ENCODE measurements at regions not wholly inside any gene's neighbourhood (a gene's known extent, or its start where the extent isn't known, plus 50 kb on each side); places are given as distances from the start of the nearest gene placed in this dataset.

DNA sequence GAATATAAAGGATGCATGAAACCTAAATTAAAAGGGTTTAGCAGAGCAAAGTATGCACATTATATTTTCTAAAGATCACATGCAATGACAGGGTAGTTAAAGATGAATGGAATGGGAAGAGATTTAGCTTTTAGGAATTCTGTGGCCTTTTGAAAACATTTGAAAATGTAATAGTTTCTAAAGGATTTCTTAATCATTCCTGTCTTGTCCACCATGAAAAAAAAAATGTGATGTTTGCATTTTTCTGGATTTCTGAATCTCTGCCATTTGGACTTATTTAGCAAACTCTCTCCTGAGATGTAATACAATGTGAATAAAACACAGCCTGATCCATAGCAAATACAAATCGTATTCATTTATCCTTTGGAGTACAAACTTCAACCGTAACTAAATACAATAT is 126.6 kb upstream of the RAB11FIP2 start:
- DNase-seq, result no peak

DNA sequence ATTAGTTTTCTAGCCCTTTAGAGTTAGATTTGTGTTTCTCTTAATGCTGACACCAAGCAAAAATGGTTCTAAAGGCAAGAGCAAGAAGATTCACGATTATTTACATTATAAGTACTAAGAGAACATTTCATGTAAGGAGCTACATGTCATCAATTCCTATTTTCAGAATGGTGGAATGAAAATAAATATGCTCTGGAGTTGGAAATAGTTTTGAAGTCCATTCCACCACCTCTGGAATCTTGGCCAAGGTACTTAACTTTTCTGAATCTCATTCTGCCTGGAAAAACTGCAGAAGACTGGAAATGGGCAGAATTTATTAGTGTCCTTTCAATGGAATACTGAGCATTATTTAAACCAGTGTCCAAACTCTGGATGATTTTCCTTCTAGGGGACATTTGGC is 125.1 kb upstream of the RAB11FIP2 start:
- DNase-seq, result no peak

DNA sequence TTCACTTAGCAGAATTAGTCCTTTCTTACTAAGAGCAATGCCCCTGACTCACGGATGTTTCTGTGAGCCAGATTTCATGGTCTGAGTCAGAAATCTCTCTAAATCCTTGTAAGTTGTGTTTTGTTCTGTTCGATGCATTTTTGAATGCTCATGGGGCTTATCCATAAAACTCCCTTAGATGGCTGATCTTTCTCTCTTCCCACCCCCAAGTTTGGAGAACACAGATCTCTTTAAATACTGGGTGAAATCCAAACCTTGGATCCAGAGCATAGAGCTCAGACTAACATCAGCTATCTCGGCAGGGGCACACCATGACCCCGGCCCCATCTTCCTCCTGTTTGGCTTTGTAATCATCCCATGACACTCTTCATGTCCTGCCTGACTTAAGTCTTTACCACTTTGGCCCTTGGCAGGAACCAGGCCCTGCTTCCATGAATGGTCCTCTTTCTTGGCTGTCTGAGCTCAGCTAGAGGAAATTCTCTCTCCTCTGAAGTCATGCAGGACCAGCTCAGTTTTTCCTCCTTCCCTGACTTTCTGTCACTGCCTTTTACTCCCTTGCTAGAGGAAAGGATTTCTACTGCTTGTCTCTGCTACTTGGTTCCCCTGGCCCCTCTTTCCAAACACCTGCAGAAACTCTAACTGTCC is 120.4 kb upstream of the RAB11FIP2 start:
- no peak for DNase-seq

DNA sequence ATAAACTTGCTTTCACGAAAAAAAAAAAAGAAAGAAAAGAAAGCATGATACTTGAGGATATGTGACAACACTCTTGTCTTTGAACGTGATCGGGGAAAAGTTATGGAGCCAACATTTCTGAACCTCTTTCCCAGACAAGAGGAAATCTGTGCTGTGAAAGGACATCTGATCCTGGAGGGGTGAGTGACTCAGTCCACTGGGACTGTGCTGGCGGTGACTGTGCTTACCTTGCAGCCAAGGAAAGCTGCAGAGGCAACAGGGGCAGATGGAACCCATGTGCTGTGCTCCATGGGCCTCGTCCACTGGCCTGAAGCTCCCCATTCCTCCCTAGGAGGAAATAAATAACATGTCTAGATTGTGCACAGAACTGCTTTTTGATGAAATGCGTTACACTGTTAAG is 116.5 kb upstream of the RAB11FIP2 start:
- DNase-seq, result no peak

DNA sequence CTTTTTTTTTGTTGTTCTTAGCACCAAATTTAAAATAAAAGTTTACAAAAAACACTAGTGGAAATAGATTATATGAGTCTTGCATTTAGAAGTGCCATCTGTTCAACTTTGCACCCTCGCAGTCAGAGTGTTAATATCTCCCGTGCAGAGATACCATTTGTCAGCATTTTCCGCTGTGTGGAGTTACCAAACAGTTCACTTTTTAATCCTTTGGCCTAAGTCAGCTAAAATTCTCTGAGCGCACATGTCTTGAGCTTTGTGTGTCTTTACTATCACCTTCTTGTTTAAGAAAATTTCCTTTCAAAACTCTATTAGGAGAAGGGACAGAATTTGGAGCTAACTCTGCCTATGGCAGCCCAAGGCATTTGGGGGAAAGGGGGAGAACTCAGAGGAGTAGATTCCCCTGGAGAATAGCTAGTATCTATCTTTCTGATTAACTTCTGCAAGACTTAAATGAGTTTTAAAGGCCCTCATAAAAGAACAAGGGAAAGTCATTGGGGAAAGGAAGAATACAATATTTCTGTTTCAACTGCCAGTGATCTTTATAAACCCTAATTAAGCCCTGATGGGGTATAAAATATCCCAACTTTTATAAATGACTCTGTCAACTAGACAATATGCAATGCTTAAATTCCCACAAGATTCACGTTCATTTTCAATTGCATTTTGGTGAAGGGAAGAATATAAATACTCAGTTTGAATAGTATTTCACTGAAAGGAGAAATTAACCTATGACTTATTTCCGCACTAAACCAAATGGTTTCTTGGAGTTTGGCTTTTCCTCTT is 114.9 kb upstream of the RAB11FIP2 start:
- DNase-seq, result no peak

DNA sequence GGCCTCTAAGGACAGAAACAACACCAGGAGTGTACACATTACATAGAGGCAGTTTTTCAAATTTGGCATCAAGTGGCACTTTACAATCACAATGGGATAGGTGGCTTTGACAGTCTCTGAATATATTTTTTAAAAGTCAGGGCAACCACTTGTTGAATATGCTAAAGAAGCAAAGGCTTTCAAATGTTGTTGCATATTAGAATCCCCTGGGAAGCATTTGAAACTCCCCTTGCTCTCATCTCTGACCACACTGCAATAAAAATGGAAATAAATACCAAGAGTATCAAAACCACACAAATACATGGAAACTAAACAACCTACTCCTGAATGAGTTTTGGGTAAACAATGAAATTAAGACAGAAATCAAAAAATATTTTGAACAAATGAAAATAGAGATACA is 106.5 kb upstream of the RAB11FIP2 start:
- DNase-seq, result no peak

DNA sequence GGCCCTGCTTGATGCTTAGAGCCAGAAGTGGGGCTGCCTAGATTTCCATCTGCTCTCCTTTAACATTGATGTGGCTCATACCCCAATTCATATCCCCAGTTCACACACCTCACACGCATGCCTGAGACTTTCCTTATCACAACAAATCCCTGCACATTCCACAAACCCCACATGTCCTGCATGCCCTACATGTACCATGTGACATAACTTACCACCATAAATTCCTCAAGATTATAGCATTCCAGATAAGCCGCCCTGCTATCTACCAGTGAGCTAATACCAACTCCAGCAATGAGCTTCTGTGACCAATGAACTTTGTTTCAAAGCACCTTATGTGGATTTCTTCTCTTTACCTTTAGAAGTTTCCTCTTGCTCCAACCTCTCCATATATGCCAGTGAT is 104.7 kb upstream of the RAB11FIP2 start:
- DNase-seq, result no peak

DNA sequence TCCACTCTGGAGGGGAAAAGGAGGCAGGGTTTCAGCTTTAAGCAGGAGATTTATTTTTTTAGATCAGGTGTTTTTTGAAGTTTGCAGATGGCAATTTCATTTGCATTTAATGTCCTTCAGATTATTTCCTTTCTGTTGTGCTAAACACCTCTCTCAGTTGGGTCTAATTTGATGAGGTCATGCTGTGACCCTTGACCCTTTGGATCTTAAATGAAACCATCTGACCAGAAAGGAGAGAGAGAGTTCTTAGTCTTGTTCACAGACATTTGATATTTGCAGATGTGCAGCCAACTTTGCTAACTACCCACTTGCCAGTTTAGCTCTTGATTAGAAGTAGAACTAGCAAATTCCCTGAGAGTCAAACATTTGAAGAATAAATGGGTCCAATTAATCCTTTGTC is 101.5 kb upstream of the RAB11FIP2 start:
- no peak for DNase-seq

DNA sequence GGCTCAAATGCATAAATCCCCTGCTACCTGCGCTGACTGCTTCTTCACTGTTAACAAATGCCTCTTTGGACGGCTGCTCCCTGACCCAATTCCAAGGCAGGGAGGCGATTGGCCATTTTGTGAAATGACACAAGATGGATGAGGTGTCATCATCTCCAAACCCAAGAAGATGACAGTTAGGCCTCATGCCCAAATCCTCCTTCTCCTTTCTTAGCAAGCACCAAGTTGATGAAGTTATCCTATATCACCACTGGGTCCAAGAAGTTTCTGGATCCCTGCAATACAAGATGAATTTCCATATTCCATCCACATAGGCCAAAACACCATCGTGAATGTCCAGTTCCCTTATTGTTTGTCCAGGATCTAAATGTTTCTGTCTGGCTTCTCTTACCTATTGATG is 98.5 kb upstream of the RAB11FIP2 start:
- no peak for DNase-seq

DNA sequence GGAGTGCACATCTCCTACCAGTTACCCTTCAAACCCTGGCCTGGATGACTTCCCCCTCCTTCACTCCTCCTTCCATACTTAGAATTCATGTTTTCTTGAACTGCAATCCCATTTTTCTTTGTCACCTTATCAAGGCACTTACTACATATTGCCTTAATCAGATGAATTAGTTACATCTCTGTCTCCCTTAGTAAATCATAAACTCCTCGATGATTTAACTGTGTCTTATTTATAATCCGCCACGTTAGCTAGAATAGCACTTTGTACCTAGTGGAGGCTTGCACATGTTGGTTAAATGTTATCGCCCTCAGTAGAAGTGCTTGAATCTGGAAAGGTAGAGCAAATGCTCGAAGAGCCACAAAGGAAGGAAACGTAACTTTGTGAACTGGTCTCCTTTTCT is 94.7 kb upstream of the RAB11FIP2 start:
- no peak for DNase-seq

DNA sequence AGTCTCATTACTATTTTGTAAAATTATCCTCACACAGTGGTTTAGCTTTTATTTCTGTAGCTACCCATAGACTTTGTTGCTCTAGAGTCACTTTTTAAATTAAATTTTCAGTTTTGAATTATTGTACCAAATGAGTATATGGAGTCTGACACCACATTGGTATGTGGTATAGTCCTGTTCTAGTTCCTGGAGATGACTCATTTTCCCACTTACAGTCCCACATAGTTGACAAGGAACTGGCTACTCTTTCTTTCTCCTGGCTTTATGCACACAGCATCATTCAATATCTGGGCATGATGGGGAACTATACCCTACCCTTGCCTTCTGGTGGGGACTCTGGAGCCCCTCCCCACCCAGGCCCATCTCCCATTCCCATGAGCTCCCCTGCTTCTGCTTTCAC is 92.6 kb upstream of the RAB11FIP2 start:
- DNase-seq, result no peak

DNA sequence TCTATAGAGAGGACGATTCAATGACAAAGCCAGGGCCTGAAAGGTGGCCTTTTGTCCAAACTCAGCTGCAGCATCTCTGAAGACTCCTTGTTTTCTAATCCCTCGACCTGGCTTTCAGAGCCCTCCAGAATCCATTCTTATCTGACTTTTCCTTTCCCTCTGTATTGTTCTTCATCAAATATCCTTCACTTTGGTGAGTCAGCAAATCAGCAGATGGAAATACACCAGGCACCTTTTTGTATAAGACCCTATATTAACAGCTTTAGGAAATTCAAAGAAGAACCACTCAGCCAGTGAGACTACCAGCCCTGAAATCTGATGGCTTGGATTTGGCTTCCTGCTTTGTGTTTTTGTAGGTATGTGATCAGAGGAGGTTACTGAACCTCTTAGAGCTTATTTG is 81.9 kb upstream of the RAB11FIP2 start:
- DNase-seq, result no peak

DNA sequence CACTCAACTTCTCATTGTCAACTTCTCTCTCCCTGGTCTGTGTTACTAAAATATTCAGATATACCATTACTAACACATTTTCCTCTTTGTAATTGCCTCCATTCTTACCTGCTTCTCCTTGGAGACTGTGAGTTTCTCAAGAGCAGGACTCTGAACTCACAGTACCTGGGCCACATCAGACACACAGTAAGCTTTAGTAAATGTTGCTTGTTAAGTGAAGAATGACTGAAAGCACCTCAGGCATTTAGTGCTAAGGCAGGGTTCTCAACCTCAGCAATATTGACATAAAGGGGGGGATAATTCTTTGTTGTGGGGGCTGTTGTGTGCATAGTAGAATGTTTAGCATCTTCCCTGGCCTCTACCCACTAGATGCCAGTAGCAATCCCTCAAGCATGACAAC is 72.0 kb upstream of the RAB11FIP2 start:
- no peak for DNase-seq

DNA sequence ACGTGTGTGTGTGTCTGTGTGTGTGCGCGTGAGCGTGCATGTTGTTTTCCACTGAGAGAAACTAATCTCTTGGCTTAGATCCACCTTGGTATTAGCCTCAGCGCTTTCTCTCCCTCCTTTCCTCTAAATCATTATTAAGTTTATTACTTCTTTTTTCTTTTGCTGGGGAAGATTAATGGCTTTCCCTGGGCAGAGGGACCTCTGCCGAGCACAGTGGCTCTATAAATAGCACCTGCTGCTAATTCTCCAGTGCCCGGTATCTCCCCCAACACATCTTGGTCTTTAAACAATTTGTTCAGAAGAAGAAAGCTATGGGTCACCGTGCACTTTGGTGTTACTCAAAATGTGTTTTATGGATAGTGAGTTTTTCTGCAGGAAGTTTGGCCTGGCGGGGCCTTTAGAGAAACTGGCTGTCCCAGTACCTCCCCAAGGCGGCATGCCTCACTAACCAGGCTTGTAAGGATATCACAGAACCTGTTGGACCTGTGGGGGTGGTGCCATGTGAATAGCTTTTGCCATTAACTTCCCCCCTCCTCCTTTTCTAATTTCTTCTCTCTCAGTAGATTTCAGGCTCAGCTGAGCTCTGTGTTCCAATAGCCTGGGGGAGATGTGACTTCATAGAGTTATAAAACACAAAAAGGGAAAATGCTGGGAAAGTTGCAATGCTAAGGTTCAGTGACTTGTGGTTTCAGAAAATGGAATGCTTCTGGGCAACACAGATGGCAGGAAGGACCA is 70.1 kb upstream of the RAB11FIP2 start:
- no peak for DNase-seq

DNA sequence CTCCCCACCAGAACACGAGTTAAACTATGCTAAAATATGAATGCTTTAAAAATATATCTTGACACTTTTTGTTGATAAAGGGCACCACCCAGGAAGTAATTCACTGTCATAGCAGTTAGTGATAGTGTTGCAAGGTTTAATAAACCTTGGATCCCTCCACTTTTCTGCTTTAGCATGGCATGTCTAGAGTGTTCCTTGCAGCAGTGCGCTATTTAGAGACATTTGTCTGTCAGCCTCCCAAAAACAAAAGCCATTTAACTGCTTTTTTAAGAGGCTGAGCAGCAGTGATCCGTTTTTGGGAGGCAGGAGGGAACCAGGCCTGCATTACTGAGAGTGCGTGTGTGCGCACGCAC is 69.6 kb upstream of the RAB11FIP2 start:
- no peak for DNase-seq

DNA sequence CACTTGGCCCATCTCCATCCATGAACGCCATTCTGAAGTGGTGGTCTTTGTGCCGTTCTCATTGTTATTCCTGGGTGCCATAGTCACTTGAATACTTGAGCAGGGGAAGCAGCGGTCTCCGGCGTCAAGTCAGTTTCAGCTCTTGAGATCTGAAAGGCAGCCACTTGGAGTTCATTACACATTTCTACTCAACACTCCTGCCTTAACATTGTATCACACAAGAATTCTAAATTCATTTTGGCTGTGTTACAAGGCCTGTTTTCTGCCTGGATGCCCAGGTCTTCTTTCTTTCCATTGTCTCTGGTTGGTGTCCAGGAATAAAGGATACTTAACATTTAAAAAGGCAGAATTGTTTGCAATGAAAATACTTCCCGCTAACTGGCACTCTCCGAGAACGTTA is 69.0 kb upstream of the RAB11FIP2 start:
- DNase-seq, result peak; percentile 4

DNA sequence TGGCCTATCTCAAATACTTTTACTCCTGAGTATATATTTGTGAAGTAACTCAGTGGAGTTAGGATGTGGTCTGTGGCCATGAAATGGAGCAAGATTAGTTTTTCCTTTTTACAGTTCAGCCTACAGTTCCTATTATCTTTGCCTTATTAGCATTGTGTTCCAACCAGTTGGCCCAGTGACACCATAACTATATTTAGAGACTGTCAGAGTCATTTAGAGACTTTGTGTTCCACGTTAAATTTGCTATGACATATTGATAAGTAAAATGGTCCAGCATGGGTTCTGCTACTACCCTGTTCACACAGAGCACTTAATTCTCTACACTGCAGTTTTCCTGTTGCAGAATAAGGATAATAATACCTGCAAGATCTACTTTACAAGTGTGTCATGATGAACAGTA is 68.3 kb upstream of the RAB11FIP2 start:
- no peak for DNase-seq

DNA sequence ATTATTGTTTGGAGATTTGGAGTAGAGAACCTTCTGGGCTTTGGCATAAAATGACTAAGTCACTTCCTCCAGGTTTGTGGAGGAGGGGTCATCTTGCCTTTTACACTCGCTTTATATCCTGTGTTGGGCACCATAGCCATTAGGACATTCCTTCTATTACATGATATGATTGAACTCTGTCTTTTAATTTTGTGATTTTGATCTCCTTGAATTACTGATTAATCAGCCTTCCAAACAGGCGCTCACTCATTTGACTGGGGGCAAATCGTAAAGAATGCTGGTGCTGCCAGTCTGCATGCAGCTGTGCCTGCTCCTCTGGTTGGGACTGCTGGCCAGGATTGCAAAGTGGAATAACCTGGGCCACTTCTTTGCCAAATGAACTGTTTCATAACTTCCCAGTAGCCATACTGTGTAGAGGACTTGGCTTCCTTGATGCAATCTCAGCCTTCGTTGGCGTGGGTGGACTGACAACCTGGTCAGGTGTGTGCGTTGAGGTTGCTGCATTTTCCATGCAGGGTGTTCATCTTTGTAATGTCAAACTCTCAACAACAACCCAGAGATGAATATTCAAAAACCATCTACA is 65.9 kb upstream of the RAB11FIP2 start:
- no peak for DNase-seq

DNA sequence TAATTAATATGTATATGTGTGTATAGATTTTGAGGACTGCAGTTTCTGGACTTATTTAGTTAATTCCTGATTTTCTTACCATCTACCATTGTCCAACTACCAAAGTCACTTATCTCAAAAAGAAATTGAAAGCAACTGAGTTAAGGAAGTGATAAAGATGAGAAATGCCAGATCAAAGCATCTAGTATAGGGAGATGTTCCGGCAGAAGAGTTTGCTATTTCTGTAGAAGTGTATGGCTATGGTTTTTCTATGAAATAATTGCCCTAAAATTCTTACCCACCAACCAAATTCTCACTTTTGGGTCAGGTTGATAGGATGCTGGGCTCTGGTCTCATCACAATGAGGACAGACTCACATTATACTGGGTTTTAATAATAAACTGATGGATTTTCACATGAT is 64.0 kb upstream of the RAB11FIP2 start:
- DNase-seq, result no peak

DNA sequence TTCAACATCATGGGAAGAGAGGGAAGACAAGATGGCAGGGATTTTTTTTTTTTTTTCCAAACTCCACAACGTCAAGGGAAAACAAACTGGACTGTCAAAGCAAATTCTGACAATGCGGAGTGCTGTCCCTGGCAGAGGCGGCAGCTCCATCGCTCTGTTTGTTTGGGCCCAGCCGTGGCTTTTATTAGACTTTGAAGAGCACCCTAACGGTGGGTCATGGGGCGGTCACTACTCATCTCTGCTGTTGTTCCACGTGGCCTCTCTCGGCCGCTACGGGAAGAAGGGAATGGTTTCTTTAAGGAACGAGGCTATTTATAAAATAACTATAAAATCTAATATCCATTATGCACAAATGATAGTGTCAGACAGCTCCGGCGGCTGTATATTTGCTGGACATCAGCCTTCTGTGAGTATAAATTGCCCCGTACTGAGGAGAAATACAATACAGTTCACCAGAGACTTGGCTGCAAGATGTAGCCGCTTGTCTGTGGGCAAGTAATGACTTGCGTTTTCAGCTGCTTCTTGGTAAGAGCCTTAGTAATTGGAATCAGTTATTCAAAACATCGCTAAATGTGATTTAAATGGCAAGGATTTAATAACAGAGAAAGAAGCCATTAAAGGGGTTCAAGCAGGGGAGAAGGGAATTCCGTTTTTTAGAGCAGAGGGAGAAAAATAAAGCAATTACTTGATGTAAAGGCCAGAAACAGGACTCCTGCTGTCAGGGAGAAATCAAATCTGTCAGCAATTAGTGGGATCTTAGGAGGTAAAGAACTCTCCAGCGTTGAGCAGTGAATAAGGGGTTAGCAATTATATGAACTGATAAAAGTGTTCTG is 61.7 kb upstream of the RAB11FIP2 start:
- DNase-seq, result peak; percentile 7

DNA sequence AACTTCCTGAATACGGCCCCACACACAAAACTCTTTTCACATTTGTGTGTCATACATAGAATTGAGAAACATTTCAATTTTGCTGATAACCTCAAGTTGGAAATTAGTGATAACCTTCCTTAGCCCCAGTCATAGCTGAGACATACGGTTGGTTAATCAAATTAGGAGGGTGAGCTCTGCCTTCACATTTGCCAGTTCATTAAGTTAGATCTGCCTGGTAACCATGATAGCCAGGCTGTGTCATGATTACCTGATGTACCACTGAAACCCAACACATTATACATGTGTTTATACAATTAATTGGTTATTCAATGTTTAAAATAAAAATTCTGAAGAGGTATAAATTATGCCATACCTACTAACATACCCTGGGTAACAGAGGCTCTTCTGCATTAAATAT is 60.8 kb upstream of the RAB11FIP2 start:
- DNase-seq, result no peak

DNA sequence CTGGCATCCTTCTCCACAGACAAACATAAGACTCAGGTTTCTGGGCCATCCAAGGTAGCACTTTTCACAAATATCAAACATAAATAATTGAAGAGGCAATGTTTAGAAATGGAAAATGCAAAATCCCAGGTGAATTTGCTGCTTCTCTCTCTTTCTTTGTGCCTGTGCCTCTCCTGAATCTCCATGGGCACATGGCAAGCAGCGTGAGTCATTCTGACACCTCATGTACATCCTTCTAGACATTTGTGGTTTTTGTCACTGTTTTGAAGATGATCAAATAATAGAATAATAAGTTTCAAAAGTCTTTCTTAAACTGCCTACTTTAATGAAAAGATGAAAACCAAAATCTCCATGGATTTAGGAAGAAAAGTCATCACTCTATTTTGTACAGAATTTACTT is 60.3 kb upstream of the RAB11FIP2 start:
- DNase-seq, result no peak

DNA sequence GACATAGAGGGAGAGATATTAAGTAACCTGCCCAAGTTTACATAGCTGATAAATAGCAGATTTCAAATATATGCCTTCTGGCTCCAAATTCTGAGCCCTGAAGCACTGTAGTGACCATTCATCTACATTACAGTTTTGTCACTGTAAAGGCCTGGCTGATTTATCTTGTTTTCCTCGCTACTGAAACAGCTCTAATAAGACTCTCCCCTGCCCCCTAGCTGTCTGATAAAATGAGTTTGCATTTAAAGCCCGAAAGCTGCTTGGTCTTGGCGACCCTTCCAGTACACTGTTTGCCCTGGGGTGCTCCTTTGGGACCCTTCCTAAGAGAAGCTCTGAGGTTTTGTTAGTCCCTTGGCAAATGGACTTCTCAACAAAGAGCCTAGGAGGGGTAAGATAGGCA is 59.7 kb upstream of the RAB11FIP2 start:
- DNase-seq, result no peak
